ENCODE measurements at regions not wholly inside any gene's neighbourhood (a gene's known extent, or its start where the extent isn't known, plus 50 kb on each side); places are given as distances from the start of the nearest gene placed in this dataset.

- no peak for TF ChIP-seq POLR2A (IDR thresholded peaks at IDR 0.05)
- TF ChIP-seq CTCF (IDR thresholded peaks at IDR 0.05) = no peak
- no peak for TF ChIP-seq EP300 (IDR thresholded peaks at IDR 0.05)
- no peak for TF ChIP-seq POLR2AphosphoS5 (IDR thresholded peaks at IDR 0.05)
Measured at GRCh38 chr21:19731251-19731650, 1267.0 kb upstream of the NCAM2 start.
